Keratinocyte (primary cell): ENCODE measurements at regions not wholly inside any gene's neighbourhood (a gene's known extent, or its start where the extent isn't known, plus 50 kb on each side); places are given as distances from the start of the nearest gene placed in this dataset.

Experiments used
- DNase-seq: peaks from one replicate; pipeline ENCODE4 v3.0.0-alpha.2; 2011; ENCODE audit warnings: low read depth, missing footprints, low spot score
- FAIRE-seq: peaks from 2 replicates; lab custom pipeline; 2011; peaks lifted over from hg19 to GRCh38; lab: Jason Lieb, UNC
- H2AFZ ChIP-seq: 2 replicates; pipeline ENCODE4 v1.6.0; 2012; ENCODE audit warnings: low read length, control low read depth, inconsistent platforms; ENCODE audit not compliant: control insufficient read depth
- H3K27ac ChIP-seq: 2 replicates; pipeline ENCODE4 v1.5.1; 2011; ENCODE audit warnings: low read length; ENCODE audit not compliant: control insufficient read depth, insufficient read depth
- H3K27me3 ChIP-seq: 3 replicates; pipeline ENCODE4 v1.6.0; 2011; ENCODE audit warnings: low read length; ENCODE audit not compliant: control insufficient read depth, insufficient read depth; ENCODE audit errors: extremely low read depth
- H3K36me3 ChIP-seq, 2 experiments: 2 replicates in 1 of 2; 3 replicates in 1 of 2; pipeline ENCODE4 v1.5.1; 2011; ENCODE audit warnings: low read length in 2 of 2, mild to moderate bottlenecking in 1 of 2; ENCODE audit not compliant: control insufficient read depth in 2 of 2, insufficient read depth in 2 of 2; ENCODE audit errors: extremely low read depth in 1 of 2
- H3K4me1 ChIP-seq: 3 replicates; pipeline ENCODE4 v1.5.1; 2011; ENCODE audit warnings: low read length; ENCODE audit not compliant: control insufficient read depth, insufficient read depth; ENCODE audit errors: extremely low read depth
- H3K4me2 ChIP-seq: 3 replicates; pipeline ENCODE4 v1.6.0; 2011; ENCODE audit warnings: low read depth, low read length; ENCODE audit not compliant: control insufficient read depth, insufficient read depth; ENCODE audit errors: extremely low read depth
- H3K4me3 ChIP-seq, 3 experiments: fragments of 200-600 bp in 1 of 3; sonication (generic) in 1 of 3; 2 replicates in 2 of 3; 3 replicates in 1 of 3; pipeline ENCODE4 v1.5.1; 2011 to 2016; ENCODE audit warnings: low read length in 3 of 3, mild to moderate bottlenecking in 3 of 3, control low read depth in 2 of 3, inconsistent platforms in 1 of 3, low read depth in 1 of 3, mixed read lengths in 1 of 3, mixed run types in 1 of 3, moderate library complexity in 1 of 3; ENCODE audit not compliant: control insufficient read depth in 2 of 3, insufficient read depth in 2 of 3; ENCODE audit errors: extremely low read depth in 1 of 3
- H3K79me2 ChIP-seq: 2 replicates; pipeline ENCODE4 v1.6.0; 2012; ENCODE audit warnings: low read length; ENCODE audit not compliant: control insufficient read depth, insufficient read depth
- H3K9ac ChIP-seq: 3 replicates; pipeline ENCODE4 v1.6.0; 2011; ENCODE audit warnings: low read length; ENCODE audit not compliant: control insufficient read depth, insufficient read depth; ENCODE audit errors: extremely low read depth
- H3K9me1 ChIP-seq: 3 replicates; pipeline ENCODE4 v1.6.0; 2011; ENCODE audit warnings: low read length; ENCODE audit not compliant: control insufficient read depth, insufficient read depth; ENCODE audit errors: extremely low read depth
- H3K9me3 ChIP-seq: 2 replicates; pipeline ENCODE4 v1.5.1; 2012; ENCODE audit warnings: low read depth, low read length; ENCODE audit not compliant: control insufficient read depth
- H4K20me1 ChIP-seq: 3 replicates; pipeline ENCODE4 v1.6.0; 2011; ENCODE audit warnings: low read length; ENCODE audit not compliant: control insufficient read depth, insufficient read depth; ENCODE audit errors: extremely low read depth
- CTCF ChIP-seq, 3 experiments: IDR thresholded peaks in 1 of 3; conservative IDR thresholded peaks in 1 of 3; optimal IDR thresholded peaks in 1 of 3; 2 replicates in 2 of 3; 3 replicates in 1 of 3; pipeline versions ENCODE3 to v1.5.1; 2011; ENCODE audit warnings: low read length in 3 of 3, mild to moderate bottlenecking in 3 of 3, moderate library complexity in 2 of 3, control low read depth in 1 of 3, inconsistent platforms in 1 of 3; ENCODE audit not compliant: insufficient read depth in 2 of 3; ENCODE audit errors: extremely low read depth in 1 of 3
- EZH2 ChIP-seq: IDR thresholded peaks from one replicate; pipeline ENCODE4 v1.6.1; 2012; ENCODE audit warnings: inconsistent platforms, mild to moderate bottlenecking, low read length, moderate library complexity
- dilution Hi-C: fragments of 300-500 bp; cut with MboI; formaldehyde crosslinking; loops from one replicate; pipeline ENCODE4 v1.7.0; 2020; ENCODE audit warnings: low sequenced_read_pairs; ENCODE audit not compliant: extremely low pct_ligation_motif_present

- H3K79me2 ChIP-seq: no peaks in the 10 kb centered on the region
- DNase-seq (no peak), FAIRE-seq (no peak)
- H3K36me3 ChIP-seq: no peaks in the 10 kb centered on the region
- no peak overlapping the region for H3K4me2 ChIP-seq
- no peak overlapping the region for H3K9ac ChIP-seq
- no peaks in the 10 kb centered on the region for H4K20me1 ChIP-seq
- TF ChIP-seq CTCF (optimal IDR thresholded peaks at IDR 0.05 in 1 of 3, IDR thresholded peaks at IDR 0.05 in 1 of 3, conservative IDR thresholded peaks at IDR 0.05 in 1 of 3; ENCODE audit: extremely low read depth in 1 of 3, insufficient read depth in 2 of 3, low read length in 3 of 3) (no peak), EZH2 (no peak)
- H3K4me3 ChIP-seq: no peak overlapping the region
- dilution Hi-C loops: no loop called here
- no peak overlapping the region for H2AFZ ChIP-seq
- no peaks in the 10 kb centered on the region for H3K9me1 ChIP-seq
- no peaks in the 10 kb centered on the region for H3K27me3 ChIP-seq
- H3K9me3 ChIP-seq: no peaks in the 10 kb centered on the region
- peaks cover 7% of the 10 kb centered on the region for H3K4me1 ChIP-seq
- no peak overlapping the region for H3K27ac ChIP-seq
These were observed 335.3 kb upstream of the RUNX1 start for GRCh38 chr21:35384375-35384774.

- no peak for DNase-seq
- TF ChIP-seq CTCF (optimal IDR thresholded peaks at IDR 0.05 in 1 of 3, IDR thresholded peaks at IDR 0.05 in 1 of 3, conservative IDR thresholded peaks at IDR 0.05 in 1 of 3; ENCODE audit: extremely low read depth in 1 of 3, insufficient read depth in 2 of 3, low read length in 3 of 3): no peak
- no peak for TF ChIP-seq EZH2
- Histone ChIP-seq H3K27me3 (no peaks in the 10 kb centered on the region), H3K9me3 (no peaks in the 10 kb centered on the region), H3K4me2 (no peak overlapping the region), H4K20me1 (no peaks in the 10 kb centered on the region), H3K79me2 (no peaks in the 10 kb centered on the region), H3K36me3 (no peaks in the 10 kb centered on the region), H2AFZ (no peak overlapping the region), H3K9me1 (no peaks in the 10 kb centered on the region), H3K4me3 (no peak overlapping the region), H3K27ac (no peak overlapping the region), H3K9ac (no peak overlapping the region), H3K4me1 (peaks cover 12% of the 10 kb centered on the region)
- dilution Hi-C loops: no loop called here
- no peak for FAIRE-seq
These were observed 333.6 kb upstream of the RUNX1 start for GRCh38 chr21:35382696-35383095.
